GM19025 (cell line): ENCODE measurements at regions not wholly inside any gene's neighbourhood (a gene's known extent, or its start where the extent isn't known, plus 50 kb on each side); places are given as distances from the start of the nearest gene placed in this dataset.

Source experiments
- ATAC-seq: cut with Tn5 transposase; IDR thresholded peaks from one replicate; pipeline ENCODE4 v1.9.1; 2021; ENCODE audit warnings: mild to moderate bottlenecking, low read depth, moderate library complexity; ENCODE audit not compliant: unreplicated experiment

GRCh38 chr2:71756280-71756906 is 303.0 kb downstream of the DYSF start:
- ATAC-seq, result no peak

GRCh38 chr2:71751590-71751989 is 298.2 kb downstream of the DYSF start:
- ATAC-seq, result no peak

GRCh38 chr2:71749671-71750101 is 296.3 kb downstream of the DYSF start:
- ATAC-seq, result no peak

- ATAC-seq, result no peak
Observed at GRCh38 chr2:71748227-71748626, 294.9 kb downstream of the DYSF start.

GRCh38 chr2:71747559-71747958 is 294.2 kb downstream of the DYSF start:
- ATAC-seq, result no peak

GRCh38 chr2:71746946-71747501 is 293.7 kb downstream of the DYSF start:
- no peak for ATAC-seq

- ATAC-seq, result no peak
Observed at GRCh38 chr2:71744781-71745180, 291.4 kb downstream of the DYSF start.

GRCh38 chr2:71743995-71744675 is 290.8 kb downstream of the DYSF start:
- ATAC-seq, result no peak

- no peak for ATAC-seq
Observed at GRCh38 chr2:71742953-71743601, 289.7 kb downstream of the DYSF start.

- no peak for ATAC-seq
Observed at GRCh38 chr2:71736986-71737385, 283.6 kb downstream of the DYSF start.

- no peak for ATAC-seq
Observed at GRCh38 chr2:71736091-71736861, 282.9 kb downstream of the DYSF start.
